Upper lobe of left lung (tissue), 6 donors: ENCODE measurements at regions not wholly inside any gene's neighbourhood (a gene's known extent, or its start where the extent isn't known, plus 50 kb on each side); places are given as distances from the start of the nearest gene placed in this dataset.

ENCODE experiments used
- ATAC-seq, 2 donors: fragments of 200-7000 bp; cut with Tn5 transposase; one replicate each; pipeline ENCODE4 v1.9.1; 2022; ENCODE audit warnings: mild to moderate bottlenecking in 2 of 2, moderate library complexity in 2 of 2; ENCODE audit not compliant: low FRiP score in 2 of 2
- DNase-seq, 2 donors: peaks; one replicate each; pipeline ENCODE4 v3.0.0-alpha.2; 2019 to 2020
- H3K27ac ChIP-seq, 4 donors: fragments of 200-600 bp; sonication (generic); one replicate each; pipeline ENCODE4 v1.5.1; 2016 to 2019
- H3K27me3 ChIP-seq, 4 donors: fragments of 200-600 bp; sonication (generic); one replicate each; pipeline ENCODE4 v1.5.1; 2017 to 2019
- H3K36me3 ChIP-seq, 4 donors: fragments of 200-600 bp; sonication (generic); one replicate each; pipeline ENCODE4 v1.5.1; 2016 to 2019
- H3K4me1 ChIP-seq, 4 donors: fragments of 200-600 bp; sonication (generic); one replicate each; pipeline ENCODE4 v1.5.1; 2018 to 2019
- H3K4me3 ChIP-seq, 4 donors: fragments of 200-600 bp; sonication (generic); one replicate each; pipeline ENCODE4 v1.5.1; 2017 to 2019; ENCODE audit warnings: mild to moderate bottlenecking in 2 of 4, moderate library complexity in 1 of 4
- H3K9me3 ChIP-seq, 4 donors: fragments of 200-600 bp; sonication (generic); one replicate each; pipeline ENCODE4 v1.5.1; 2018 to 2019
- CTCF ChIP-seq, 6 experiments: fragments of 450-650 bp in 4 of 6; fragments of 200-600 bp in 2 of 6; sonication (generic) in 2 of 6; IDR thresholded peaks; one replicate each; pipeline ENCODE4 v1.5.1; 2016 to 2019; ENCODE audit warnings: antibody characterized with exemption in 6 of 6
- EP300 ChIP-seq, 4 donors: sonication (generic); formaldehyde crosslinking; IDR thresholded peaks; one replicate each; pipeline ENCODE4 v1.5.1; 2017; ENCODE audit warnings: antibody characterized with exemption in 4 of 4, control low read depth in 2 of 4
- POLR2A ChIP-seq, 4 donors: fragments of 450-650 bp; IDR thresholded peaks; one replicate each; pipeline ENCODE4 v1.5.1; 2016 to 2017; ENCODE audit warnings: antibody characterized with exemption in 4 of 4, mild to moderate bottlenecking in 2 of 4
- POLR2AphosphoS5 ChIP-seq, 2 donors: sonication (generic); formaldehyde crosslinking; IDR thresholded peaks; one replicate each; pipeline ENCODE4 v1.5.1; 2017; ENCODE audit warnings: antibody characterized with exemption in 2 of 2
- WGBS, 2 donors: methylation state at CpG; one replicate each; pipeline ENCODE4 v1.1.5; 2017 to 2018; 5-methylcytosine and 5-hydroxymethylcytosine counted together
- donor health status: DM: no; HTN: no; CAD: no; lungs with moderate emphysema.
- donor health status: DM: no; HTN: yes; CAD: no; lungs with severe emphysema.

DNA sequence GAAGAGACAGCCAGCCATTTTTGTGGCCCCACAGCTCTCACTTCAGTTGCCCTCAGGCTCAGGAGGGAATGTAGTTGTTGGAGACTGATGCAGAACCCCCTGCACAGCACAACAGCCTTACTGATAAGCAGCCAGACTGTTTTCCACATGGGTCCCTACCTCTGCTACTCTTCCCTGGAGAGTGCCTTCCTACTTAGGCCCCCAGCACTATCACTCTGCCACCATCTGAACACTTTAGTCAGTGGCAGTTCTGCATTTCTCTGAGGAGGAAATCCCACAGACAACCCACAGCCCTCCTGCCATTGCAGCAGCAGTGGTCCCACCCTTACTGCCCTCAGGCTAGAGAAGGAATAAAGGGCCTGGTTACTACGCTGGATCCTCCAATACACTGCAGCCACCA, 61.8 kb upstream of the PTPRD start:
- no peak overlapping the region for H3K4me3 ChIP-seq
- H3K36me3 ChIP-seq = no peaks in the 10 kb centered on the region
- no peaks in the 10 kb centered on the region for H3K27me3 ChIP-seq
- WGBS, 2 donors = 100% methylated on average over 1 of the region's 1 CpG; no CpG with 5 or more reads in 1 of the 2 donors
- ATAC-seq (peak in 1 of 2 donors; percentile 26), DNase-seq (no peak)
- no peaks in the 10 kb centered on the region for H3K9me3 ChIP-seq
- H3K4me1 ChIP-seq = no peaks in the 10 kb centered on the region
- TF ChIP-seq POLR2A (IDR thresholded peaks at IDR 0.05) (no peak), CTCF (IDR thresholded peaks at IDR 0.05) (no peak), EP300 (IDR thresholded peaks at IDR 0.05) (no peak), POLR2AphosphoS5 (IDR thresholded peaks at IDR 0.05) (no peak)
- H3K27ac ChIP-seq = no peak overlapping the region

- H3K9me3 ChIP-seq = no peaks in the 10 kb centered on the region
- ATAC-seq (no peak), DNase-seq (no peak)
- H3K36me3 ChIP-seq = no peaks in the 10 kb centered on the region
- no peaks in the 10 kb centered on the region for H3K27me3 ChIP-seq
- TF ChIP-seq EP300 (IDR thresholded peaks at IDR 0.05) (no peak), CTCF (IDR thresholded peaks at IDR 0.05) (no peak), POLR2A (IDR thresholded peaks at IDR 0.05) (no peak), POLR2AphosphoS5 (IDR thresholded peaks at IDR 0.05) (no peak)
- no peaks in the 10 kb centered on the region for H3K4me1 ChIP-seq
- H3K27ac ChIP-seq = no peak overlapping the region
- no peak overlapping the region for H3K4me3 ChIP-seq
- WGBS, 2 donors = 70% methylated on average over 4 of the region's 4 CpGs
Observed at GRCh38 chr9:10678010-10678409, 65.2 kb upstream of the PTPRD start.

GRCh38 chr9:10678790-10679189, 66.0 kb upstream of the PTPRD start:
- H3K9me3 ChIP-seq = no peaks in the 10 kb centered on the region
- no peak overlapping the region for H3K27ac ChIP-seq
- no peak for ATAC-seq
- DNase-seq = no peak
- no peak overlapping the region for H3K4me3 ChIP-seq
- no peaks in the 10 kb centered on the region for H3K36me3 ChIP-seq
- TF ChIP-seq EP300 (IDR thresholded peaks at IDR 0.05) = no peak
- no peak for TF ChIP-seq CTCF (IDR thresholded peaks at IDR 0.05)
- no peak for TF ChIP-seq POLR2A (IDR thresholded peaks at IDR 0.05)
- TF ChIP-seq POLR2AphosphoS5 (IDR thresholded peaks at IDR 0.05) = no peak
- 71 to 80% methylated on average over 1 of the region's 1 CpG for WGBS, 2 donors
- no peaks in the 10 kb centered on the region for H3K4me1 ChIP-seq
- no peaks in the 10 kb centered on the region for H3K27me3 ChIP-seq

GRCh38 chr9:10686943-10687342, 74.1 kb upstream of the PTPRD start:
- ATAC-seq = no peak
- Histone ChIP-seq H3K27me3 (no peaks in the 10 kb centered on the region), H3K4me1 (no peaks in the 10 kb centered on the region), H3K36me3 (no peaks in the 10 kb centered on the region), H3K4me3 (no peak overlapping the region), H3K9me3 (no peaks in the 10 kb centered on the region), H3K27ac (no peak overlapping the region)
- WGBS, 2 donors = 82 to 85% methylated on average over 2 of the region's 2 CpGs
- TF ChIP-seq POLR2A (IDR thresholded peaks at IDR 0.05) = no peak
- no peak for TF ChIP-seq CTCF (IDR thresholded peaks at IDR 0.05)
- no peak for TF ChIP-seq POLR2AphosphoS5 (IDR thresholded peaks at IDR 0.05)
- no peak for TF ChIP-seq EP300 (IDR thresholded peaks at IDR 0.05)
- no peak for DNase-seq

DNA sequence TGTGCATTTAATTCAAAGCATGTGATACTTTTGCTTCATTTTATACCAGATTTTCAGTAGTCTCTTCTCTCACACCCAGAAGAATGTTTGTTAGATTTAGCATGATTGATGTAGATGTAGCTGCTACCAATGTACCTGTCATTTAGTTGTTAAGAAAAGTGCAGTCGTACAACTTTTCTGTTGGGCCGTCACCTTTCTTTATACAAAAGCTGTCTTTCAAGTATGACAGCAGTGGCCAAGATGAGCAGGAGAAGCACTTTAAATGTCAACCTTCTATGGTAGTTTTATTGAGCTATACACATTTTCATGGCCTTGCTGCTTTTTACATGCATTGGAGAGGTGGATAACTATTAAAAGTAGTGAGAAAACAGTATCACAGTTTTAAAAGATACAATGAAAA, 77.7 kb upstream of the PTPRD start:
- Histone ChIP-seq H3K27me3 (no peaks in the 10 kb centered on the region), H3K27ac (no peak overlapping the region), H3K4me1 (no peaks in the 10 kb centered on the region), H3K4me3 (no peak overlapping the region), H3K36me3 (no peaks in the 10 kb centered on the region), H3K9me3 (no peaks in the 10 kb centered on the region)
- 52 to 67% methylated on average over 2 of the region's 2 CpGs for WGBS, 2 donors
- no peak for TF ChIP-seq EP300 (IDR thresholded peaks at IDR 0.05)
- TF ChIP-seq CTCF (IDR thresholded peaks at IDR 0.05) = no peak
- TF ChIP-seq POLR2AphosphoS5 (IDR thresholded peaks at IDR 0.05) = no peak
- no peak for TF ChIP-seq POLR2A (IDR thresholded peaks at IDR 0.05)
- ATAC-seq (no peak), DNase-seq (no peak)
